Neuronal stem cell (in vitro differentiated cells): ENCODE measurements at regions not wholly inside any gene's neighbourhood (a gene's known extent, or its start where the extent isn't known, plus 50 kb on each side); places are given as distances from the start of the nearest gene placed in this dataset.
A peak's percentile ranks its signal among the peaks of the same experiment; 100 is the strongest.

Source experiments
- DNase-seq: peaks from one replicate; pipeline ENCODE4 v3.0.0-alpha.2; 2013; ENCODE audit warnings: low spot score
- H2AFZ ChIP-seq: one replicate; pipeline ENCODE4 v1.6.1; 2013; ENCODE audit warnings: mild to moderate bottlenecking, low read length, inconsistent platforms
- H2AK5ac ChIP-seq: 2 replicates; pipeline ENCODE4 v1.6.1; 2013; ENCODE audit warnings: low read depth, mild to moderate bottlenecking, inconsistent platforms, low read length, moderate library complexity, mixed read lengths
- H2BK120ac ChIP-seq: 2 replicates; pipeline ENCODE4 v1.6.1; 2013; ENCODE audit warnings: low read depth, mild to moderate bottlenecking, inconsistent platforms, low read length, moderate library complexity, mixed read lengths
- H2BK12ac ChIP-seq: one replicate; pipeline ENCODE4 v1.6.1; 2013; ENCODE audit warnings: low read length, inconsistent platforms
- H2BK15ac ChIP-seq: 2 replicates; pipeline ENCODE4 v1.6.1; 2013; ENCODE audit warnings: mild to moderate bottlenecking, low read length, inconsistent platforms, mixed read lengths
- H2BK5ac ChIP-seq: one replicate; pipeline ENCODE4 v1.6.1; 2013; ENCODE audit warnings: inconsistent platforms, mild to moderate bottlenecking, low read length, moderate library complexity
- H3K14ac ChIP-seq: one replicate; pipeline ENCODE4 v1.6.1; 2013; ENCODE audit warnings: low read length, inconsistent platforms
- H3K18ac ChIP-seq: 2 replicates; pipeline ENCODE4 v1.6.1; 2013; ENCODE audit warnings: low read length, inconsistent platforms
- H3K23ac ChIP-seq: 2 replicates; pipeline ENCODE4 v1.6.1; 2013; ENCODE audit warnings: low read depth, mild to moderate bottlenecking, mixed read lengths, low read length, inconsistent platforms; ENCODE audit not compliant: poor library complexity
- H3K27ac ChIP-seq: replicated peaks from 3 replicates; pipeline ENCODE4 v1.5.1; 2013; ENCODE audit warnings: low read length, inconsistent platforms
- H3K27me3 ChIP-seq, 3 experiments: 2 replicates each; pipeline ENCODE4 v1.6.1; 2013; ENCODE audit warnings: low read length in 3 of 3, mild to moderate bottlenecking in 2 of 3, inconsistent platforms in 1 of 3, low read depth in 1 of 3, mixed read lengths in 1 of 3, moderate library complexity in 1 of 3; ENCODE audit not compliant: control insufficient read depth in 3 of 3, insufficient read depth in 3 of 3
- H3K36me3 ChIP-seq, 2 donors: replicated peaks in 1 of 2; 2 replicates each; pipeline ENCODE4 v1.6.1; 2013; ENCODE audit warnings: low read length in 2 of 2; ENCODE audit not compliant: control insufficient read depth in 2 of 2, insufficient read depth in 2 of 2
- H3K4ac ChIP-seq: 2 replicates; pipeline ENCODE4 v1.6.1; 2013; ENCODE audit warnings: inconsistent platforms, mild to moderate bottlenecking, low read length, moderate library complexity
- H3K4me1 ChIP-seq, 2 donors: 1 replicate in 1 of 2; 2 replicates in 1 of 2; pipeline ENCODE4 v1.6.1; 2013; ENCODE audit warnings: low read length in 2 of 2, low read depth in 1 of 2; ENCODE audit not compliant: control insufficient read depth in 2 of 2, insufficient read depth in 1 of 2
- H3K4me2 ChIP-seq: one replicate; pipeline ENCODE4 v1.6.1; 2013; ENCODE audit warnings: mild to moderate bottlenecking, low read length, inconsistent platforms; ENCODE audit not compliant: insufficient read depth, poor library complexity, severe bottlenecking
- H3K4me3 ChIP-seq, 2 donors: 2 replicates each; pipeline ENCODE4 v1.5.1; 2013; ENCODE audit warnings: low read length in 2 of 2, mild to moderate bottlenecking in 2 of 2, inconsistent platforms in 1 of 2, moderate library complexity in 1 of 2
- H3K79me1 ChIP-seq: one replicate; pipeline ENCODE4 v1.6.1; 2013; ENCODE audit warnings: low read depth, mild to moderate bottlenecking, inconsistent platforms, low read length, moderate library complexity
- H3K9ac ChIP-seq: one replicate; pipeline ENCODE4 v1.6.1; 2013; ENCODE audit warnings: mild to moderate bottlenecking, low read depth, low read length, inconsistent platforms; ENCODE audit not compliant: poor library complexity
- H3K9me3 ChIP-seq, 2 donors: replicated peaks in 1 of 2; 2 replicates each; pipeline versions ENCODE3 to v1.6.1; 2013; ENCODE audit warnings: low read length in 2 of 2, mild to moderate bottlenecking in 2 of 2, inconsistent platforms in 1 of 2, low read depth in 1 of 2, mixed read lengths in 1 of 2, moderate library complexity in 1 of 2; ENCODE audit not compliant: control insufficient read depth in 2 of 2, insufficient read depth in 1 of 2
- H4K8ac ChIP-seq: one replicate; pipeline ENCODE4 v1.6.1; 2013; ENCODE audit warnings: low read depth, mild to moderate bottlenecking, inconsistent platforms, low read length, moderate library complexity
- H4K91ac ChIP-seq: one replicate; pipeline ENCODE4 v1.6.1; 2013; ENCODE audit warnings: low read length, low read depth, mild to moderate bottlenecking, inconsistent platforms; ENCODE audit not compliant: poor library complexity
- WGBS, 2 donors: extraction: QIAGEN DNeasy Blood & Tissue Kit; methylation state at CpG; one replicate each; pipeline ENCODE4 v1.1.7; 2013; ENCODE audit warnings: missing lambda C conversion rate in 2 of 2, mixed read lengths in 1 of 2; ENCODE audit not compliant: insufficient read length in 2 of 2, insufficient replicate concordance in 1 of 2; ENCODE audit errors: extremely low coverage in 2 of 2; 5-methylcytosine and 5-hydroxymethylcytosine counted together

DNA sequence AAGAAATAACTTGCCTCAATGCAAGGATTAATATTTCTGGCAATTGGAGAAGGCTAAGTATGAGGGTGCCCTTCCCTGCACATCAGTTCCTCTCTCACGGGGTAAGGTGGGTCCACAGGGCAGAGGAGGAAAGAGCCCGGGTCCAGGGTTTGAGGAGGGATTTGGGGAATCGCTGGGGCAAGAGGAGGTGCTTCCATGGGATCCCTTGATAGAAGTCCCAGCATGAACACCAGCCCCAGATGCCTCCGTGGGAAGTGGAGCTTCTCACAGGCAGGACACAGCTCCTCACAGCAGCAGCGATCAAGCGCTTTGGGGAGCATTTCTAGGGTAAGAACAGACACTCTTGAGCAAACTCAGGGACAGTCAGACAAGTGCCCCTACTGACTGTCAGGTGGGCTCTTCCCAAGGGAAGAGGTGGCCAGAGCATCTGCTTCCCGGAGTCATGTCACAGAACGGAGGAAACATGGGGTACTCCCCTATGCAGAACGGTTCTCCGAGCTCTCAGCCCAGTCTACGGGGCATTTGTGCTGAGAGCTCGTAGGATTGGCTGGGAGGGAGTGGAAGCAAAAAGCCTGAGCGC, 218.9 kb upstream of the ARL4C start:
- no CpG with 5 or more reads among the region's 13 CpGs for WGBS, 2 donors
- Histone ChIP-seq H4K91ac (no peak overlapping the region), H2AK5ac (no peak overlapping the region), H3K4me3 (no peak overlapping the region), H3K27ac (no peak overlapping the region), H3K36me3 (no peaks in the 10 kb centered on the region), H3K4me2 (no peak overlapping the region), H3K9ac (no peak overlapping the region), H3K18ac (peak overlapping the region; percentile 32), H3K4me1 (peaks cover 5 to 12% of the 10 kb centered on the region in 2 donors), H2AFZ (peak overlapping the region; percentile 7), H3K14ac (no peak overlapping the region), H4K8ac (no peak overlapping the region), H3K79me1 (no peaks in the 10 kb centered on the region), H2BK120ac (no peak overlapping the region), H2BK15ac (peak overlapping the region; percentile 35), H3K27me3 (no peaks in the 10 kb centered on the region), H2BK12ac (no peak overlapping the region), H2BK5ac (no peak overlapping the region), H3K23ac (no peak overlapping the region), H3K4ac (no peak overlapping the region), H3K9me3 (peaks cover 0 to 2% of the 10 kb centered on the region in 2 donors)
- no peak for DNase-seq

DNA sequence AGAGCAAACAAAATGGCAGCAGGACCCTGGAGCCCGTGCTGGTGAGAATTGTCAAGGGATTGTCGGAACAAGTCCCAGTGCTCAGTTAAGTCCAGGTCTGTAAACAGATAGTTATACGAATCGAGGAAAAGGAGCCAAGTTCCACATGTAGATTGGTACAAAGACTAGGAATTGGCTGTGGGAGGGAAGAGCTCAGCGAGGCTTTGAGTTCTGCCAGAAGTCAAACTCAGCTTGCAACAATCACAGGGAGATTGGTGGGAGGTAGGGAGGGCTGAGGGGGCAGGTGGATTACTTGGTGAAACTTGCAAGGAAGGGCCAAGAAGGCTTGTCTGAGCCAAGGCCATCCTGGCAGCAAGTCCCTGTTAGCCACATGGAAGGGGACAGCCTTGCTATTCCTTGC, 217.8 kb upstream of the ARL4C start:
- Histone ChIP-seq H3K4me3 (no peak overlapping the region), H3K9me3 (peaks cover 0 to 2% of the 10 kb centered on the region in 2 donors), H3K27ac (no peak overlapping the region), H3K14ac (no peak overlapping the region), H2BK5ac (no peak overlapping the region), H3K79me1 (no peaks in the 10 kb centered on the region), H3K4ac (no peak overlapping the region), H3K4me2 (no peak overlapping the region), H3K36me3 (no peaks in the 10 kb centered on the region), H4K8ac (no peak overlapping the region), H3K4me1 (peaks cover 7 to 10% of the 10 kb centered on the region in 2 donors), H3K9ac (no peak overlapping the region), H2AK5ac (peak overlapping the region; percentile 46), H4K91ac (no peak overlapping the region), H2BK15ac (no peak overlapping the region), H2AFZ (no peak overlapping the region), H3K27me3 (no peaks in the 10 kb centered on the region), H2BK12ac (no peak overlapping the region), H3K23ac (no peak overlapping the region), H2BK120ac (no peak overlapping the region), H3K18ac (peak overlapping the region; percentile 61)
- no peak for DNase-seq
- WGBS, 2 donors: no CpG with 5 or more reads among the region's 5 CpGs

DNA sequence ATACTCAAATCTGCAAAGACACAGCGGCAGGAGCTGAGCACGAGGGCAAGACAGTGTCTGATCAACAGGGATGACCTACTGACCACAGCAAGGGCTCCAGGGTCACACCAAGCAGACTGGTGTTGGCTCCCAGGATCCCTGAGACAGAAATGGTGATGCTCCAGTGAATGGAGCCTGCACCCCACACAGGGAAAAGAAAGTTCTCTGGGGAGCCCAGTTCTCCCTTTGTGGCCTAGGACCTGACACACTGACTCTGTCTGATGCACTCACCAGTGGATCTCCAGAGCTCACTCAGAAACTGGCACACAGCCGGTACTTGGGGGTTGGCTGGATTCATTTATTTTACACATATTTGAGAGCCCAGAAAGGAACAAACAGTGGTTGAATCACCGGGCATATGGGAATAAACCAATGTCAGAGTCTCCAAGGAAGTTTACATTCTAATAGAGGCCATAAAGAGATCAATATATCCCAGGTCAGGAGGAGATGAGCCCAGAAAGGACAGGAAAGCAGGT, 215.6 kb upstream of the ARL4C start:
- Histone ChIP-seq H3K9me3 (peaks cover 0 to 2% of the 10 kb centered on the region in 2 donors), H3K36me3 (no peaks in the 10 kb centered on the region), H3K79me1 (no peaks in the 10 kb centered on the region), H3K4me2 (no peak overlapping the region), H3K14ac (no peak overlapping the region), H3K4me3 (no peak overlapping the region), H2AFZ (no peak overlapping the region), H2BK12ac (no peak overlapping the region), H4K91ac (no peak overlapping the region), H3K4me1 (peaks cover 9 to 15% of the 10 kb centered on the region in 2 donors), H3K27ac (no peak overlapping the region), H3K4ac (no peak overlapping the region), H4K8ac (no peak overlapping the region), H2BK120ac (no peak overlapping the region), H3K27me3 (no peaks in the 10 kb centered on the region), H3K9ac (no peak overlapping the region), H3K18ac (no peak overlapping the region), H3K23ac (no peak overlapping the region), H2BK15ac (no peak overlapping the region), H2BK5ac (no peak overlapping the region), H2AK5ac (no peak overlapping the region)
- DNase-seq: no peak
- no CpG with 5 or more reads among the region's 4 CpGs for WGBS, 2 donors

DNA sequence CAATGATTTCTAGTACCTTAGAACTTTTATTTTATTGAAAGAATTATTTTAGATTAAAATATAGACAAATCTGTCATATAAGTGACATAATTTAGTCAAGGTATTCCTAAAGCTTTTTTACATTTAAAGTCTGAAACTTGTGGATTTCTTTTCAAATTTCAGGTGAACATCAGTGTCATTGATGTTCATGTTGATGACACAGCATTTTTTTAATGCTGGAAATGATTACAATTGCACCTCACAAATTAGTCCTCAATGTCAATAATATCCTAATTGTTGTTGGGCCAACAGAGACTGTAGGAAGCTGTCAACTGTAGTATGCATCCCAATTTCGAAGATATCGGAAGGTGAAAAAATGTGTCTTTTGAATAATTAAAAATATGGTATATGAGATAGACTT, 214.4 kb upstream of the ARL4C start:
- no peak overlapping the region for H2BK15ac ChIP-seq
- peaks cover 9 to 18% of the 10 kb centered on the region in 2 donors for H3K4me1 ChIP-seq
- no peak overlapping the region for H3K4ac ChIP-seq
- no peak overlapping the region for H2BK12ac ChIP-seq
- no peak for DNase-seq
- no peaks in the 10 kb centered on the region for H3K27me3 ChIP-seq
- no peak overlapping the region for H3K9ac ChIP-seq
- no peak overlapping the region for H4K91ac ChIP-seq
- no peak overlapping the region for H2BK120ac ChIP-seq
- no peak overlapping the region for H2AFZ ChIP-seq
- no peak overlapping the region for H3K4me3 ChIP-seq
- no peaks in the 10 kb centered on the region for H3K36me3 ChIP-seq
- H3K23ac ChIP-seq: no peak overlapping the region
- H3K27ac ChIP-seq: no peak overlapping the region
- WGBS, 2 donors: no CpG with 5 or more reads among the region's 2 CpGs
- no peak overlapping the region for H3K18ac ChIP-seq
- no peak overlapping the region for H4K8ac ChIP-seq
- no peak overlapping the region for H2AK5ac ChIP-seq
- H2BK5ac ChIP-seq: no peak overlapping the region
- H3K14ac ChIP-seq: no peak overlapping the region
- H3K9me3 ChIP-seq: peaks cover 0 to 2% of the 10 kb centered on the region in 2 donors
- no peak overlapping the region for H3K4me2 ChIP-seq
- H3K79me1 ChIP-seq: no peaks in the 10 kb centered on the region
